ENCODE measurements at regions not wholly inside any gene's neighbourhood (a gene's known extent, or its start where the extent isn't known, plus 50 kb on each side); places are given as distances from the start of the nearest gene placed in this dataset.

GRCh38 chr5:175378444-175379028, 65.4 kb downstream of the DRD1 start:
- Histone ChIP-seq H3K4me3 (no peak overlapping the region), H3K36me3 (no peaks in the 10 kb centered on the region), H3K27me3 (no peaks in the 10 kb centered on the region), H3K4me1 (peaks cover 13% of the 10 kb centered on the region), H3K9me3 (no peaks in the 10 kb centered on the region), H3K27ac (no peak overlapping the region)
- no peak for DNase-seq (ENCODE audit: extremely low spot score in 2 of 2)
- intact Hi-C loops (cut with DNase I), result no loop called here
- TF ChIP-seq POLR2A (IDR thresholded peaks at IDR 0.05), result no peak
- no peak for TF ChIP-seq CTCF (IDR thresholded peaks at IDR 0.05)
- peak in 1 of 2 donors; percentile 73 for TF ChIP-seq POLR2AphosphoS5 (IDR thresholded peaks at IDR 0.05; ENCODE audit: insufficient read depth in 1 of 2, low read depth in 1 of 2)

- H3K9me3 ChIP-seq, result no peaks in the 10 kb centered on the region
- no peak overlapping the region for H3K27ac ChIP-seq
- TF ChIP-seq POLR2A (IDR thresholded peaks at IDR 0.05) (no peak), POLR2AphosphoS5 (IDR thresholded peaks at IDR 0.05; ENCODE audit: insufficient read depth in 1 of 2, low read depth in 1 of 2) (no peak), CTCF (IDR thresholded peaks at IDR 0.05) (no peak)
- H3K4me1 ChIP-seq, result peaks cover 13% of the 10 kb centered on the region
- no peak for DNase-seq (ENCODE audit: extremely low spot score in 2 of 2)
- no peaks in the 10 kb centered on the region for H3K27me3 ChIP-seq
- H3K36me3 ChIP-seq, result no peaks in the 10 kb centered on the region
- H3K4me3 ChIP-seq, result no peak overlapping the region
- intact Hi-C loops (cut with DNase I), result no loop called here
Measured at GRCh38 chr5:175377816-175378215, 66.2 kb downstream of the DRD1 start.

GRCh38 chr5:175374166-175374875, 69.7 kb downstream of the DRD1 start:
- H3K9me3 ChIP-seq, result no peaks in the 10 kb centered on the region
- H3K27me3 ChIP-seq, result no peaks in the 10 kb centered on the region
- TF ChIP-seq POLR2AphosphoS5 (IDR thresholded peaks at IDR 0.05; ENCODE audit: insufficient read depth in 1 of 2, low read depth in 1 of 2), result no peak
- no peak for TF ChIP-seq CTCF (IDR thresholded peaks at IDR 0.05)
- no peak for TF ChIP-seq POLR2A (IDR thresholded peaks at IDR 0.05)
- no peak overlapping the region for H3K4me3 ChIP-seq
- DNase-seq (ENCODE audit: extremely low spot score in 2 of 2), result no peak
- intact Hi-C loops (cut with DNase I), result no loop called here
- H3K4me1 ChIP-seq, result peaks cover 13% of the 10 kb centered on the region
- H3K27ac ChIP-seq, result no peak overlapping the region
- no peaks in the 10 kb centered on the region for H3K36me3 ChIP-seq

GRCh38 chr5:175365866-175366265, 78.1 kb downstream of the DRD1 start:
- no peaks in the 10 kb centered on the region for H3K9me3 ChIP-seq
- intact Hi-C loops (cut with DNase I), result no loop called here
- TF ChIP-seq POLR2A (IDR thresholded peaks at IDR 0.05) (no peak), CTCF (IDR thresholded peaks at IDR 0.05) (no peak), POLR2AphosphoS5 (IDR thresholded peaks at IDR 0.05; ENCODE audit: insufficient read depth in 1 of 2, low read depth in 1 of 2) (no peak)

GRCh38 chr5:175363300-175363699, 80.7 kb downstream of the DRD1 start:
- Histone ChIP-seq H3K4me3 (no peak overlapping the region), H3K27me3 (no peaks in the 10 kb centered on the region), H3K27ac (no peak overlapping the region), H3K9me3 (no peaks in the 10 kb centered on the region), H3K4me1 (no peaks in the 10 kb centered on the region), H3K36me3 (no peaks in the 10 kb centered on the region)
- DNase-seq (ENCODE audit: extremely low spot score in 2 of 2), result no peak
- intact Hi-C loops (cut with DNase I), result no loop called here
- no peak for TF ChIP-seq CTCF (IDR thresholded peaks at IDR 0.05)
- TF ChIP-seq POLR2AphosphoS5 (IDR thresholded peaks at IDR 0.05; ENCODE audit: insufficient read depth in 1 of 2, low read depth in 1 of 2), result no peak
- no peak for TF ChIP-seq POLR2A (IDR thresholded peaks at IDR 0.05)

More at GRCh38 chr5:175365866-175366265, 78.1 kb downstream of the DRD1 start:
- H3K27ac ChIP-seq, result no peak overlapping the region
- H3K4me3 ChIP-seq, result no peak overlapping the region
- no peak for DNase-seq (ENCODE audit: extremely low spot score in 2 of 2)
- no peaks in the 10 kb centered on the region for H3K27me3 ChIP-seq
- no peaks in the 10 kb centered on the region for H3K4me1 ChIP-seq
- H3K36me3 ChIP-seq, result no peaks in the 10 kb centered on the region
